PC-3 (cell line): ENCODE measurements at regions not wholly inside any gene's neighbourhood (a gene's known extent, or its start where the extent isn't known, plus 50 kb on each side); places are given as distances from the start of the nearest gene placed in this dataset.
A peak's percentile ranks its signal among the peaks of the same experiment; 100 is the strongest.

Experiments used
- ATAC-seq: fragments of 200-7000 bp; cut with Tn5 transposase; 2 replicates; pipeline ENCODE4 v1.9.1; 2020; ENCODE audit warnings: mild to moderate bottlenecking, moderate library complexity
- BruUV-seq: library from RNA; stranded (reverse); fragments of 400-500 nt; replicated peaks from 2 replicates; lab custom pipeline; 2021; lab: Mats Ljungman, UMichigan
- CTCF ChIA-PET: fragments of 300-600 bp; sonication (Branson Sonifier 250); formaldehyde crosslinking; loops from one replicate; lab custom pipeline; 2022; ENCODE audit warnings: antibody characterized with exemption; lab: Charles Lee
- POLR2A ChIA-PET: fragments of 300-600 bp; sonication (Branson Sonifier 250); formaldehyde crosslinking; loops from one replicate; lab custom pipeline; 2022; ENCODE audit warnings: antibody characterized with exemption; ENCODE audit not compliant: unreplicated experiment; lab: Charles Lee
- DNase-seq: peaks from one replicate; pipeline ENCODE4 v3.0.0-alpha.2; 2015
- H2AFZ ChIP-seq: fragments of 300-600 bp; sonication (generic); 2 replicates; pipeline ENCODE4 v1.6.0; 2016; ENCODE audit warnings: antibody characterized with exemption, low read length
- H3F3A ChIP-seq: fragments of 300-600 bp; sonication (generic); one replicate; pipeline ENCODE4 v1.6.0; 2017; ENCODE audit warnings: antibody characterized with exemption, low read length, control low read depth, mild to moderate bottlenecking; ENCODE audit not compliant: unreplicated experiment
- H3K27ac ChIP-seq: fragments of 300-600 bp; sonication (generic); 2 replicates; pipeline ENCODE4 v1.5.1; 2016; ENCODE audit warnings: mild to moderate bottlenecking, low read length
- H3K27me3 ChIP-seq: fragments of 300-600 bp; sonication (generic); 2 replicates; pipeline ENCODE4 v1.6.1; 2016; ENCODE audit warnings: low read length, mixed read lengths
- H3K36me3 ChIP-seq: fragments of 300-600 bp; sonication (generic); 2 replicates; pipeline ENCODE4 v1.6.1; 2016; ENCODE audit warnings: low read depth, mixed run types, low read length, mixed read lengths
- H3K4me1 ChIP-seq: fragments of 300-600 bp; sonication (generic); 2 replicates; pipeline ENCODE4 v1.5.1; 2016; ENCODE audit warnings: low read length; ENCODE audit not compliant: insufficient read depth
- H3K4me2 ChIP-seq: fragments of 300-600 bp; sonication (generic); 2 replicates; pipeline ENCODE4 v1.6.0; 2016; ENCODE audit warnings: low read length
- H3K4me3 ChIP-seq: fragments of 300-600 bp; sonication (generic); 2 replicates; pipeline ENCODE4 v1.5.1; 2016; ENCODE audit warnings: mild to moderate bottlenecking, low read length, mixed read lengths
- H3K79me2 ChIP-seq: fragments of 300-600 bp; sonication (generic); 2 replicates; pipeline ENCODE4 v1.6.1; 2017; ENCODE audit warnings: low read length, mixed read lengths
- H3K9ac ChIP-seq: fragments of 300-600 bp; sonication (generic); 2 replicates; pipeline ENCODE4 v1.6.0; 2016; ENCODE audit warnings: mild to moderate bottlenecking, low read length
- H3K9me2 ChIP-seq: fragments of 300-600 bp; sonication (generic); replicated peaks from 2 replicates; pipeline ENCODE4 v1.6.1; 2016; ENCODE audit warnings: mixed run types, low read length, mixed read lengths
- H3K9me3 ChIP-seq: fragments of 300-600 bp; sonication (generic); 2 replicates; pipeline ENCODE4 v1.6.1; 2016; ENCODE audit warnings: low read length, mixed read lengths
- H4K20me1 ChIP-seq: fragments of 300-600 bp; sonication (generic); 2 replicates; pipeline ENCODE4 v1.6.1; 2016; ENCODE audit warnings: low read length, mixed read lengths
- CTCF ChIP-seq: fragments of 300-600 bp; sonication (generic); conservative IDR thresholded peaks from 2 replicates; pipeline ENCODE4 v1.5.1; 2017; ENCODE audit warnings: antibody characterized with exemption, low read depth, mild to moderate bottlenecking, low read length
- EZH2 ChIP-seq: fragments of 300-600 bp; sonication (generic); IDR thresholded peaks from one replicate; pipeline ENCODE4 v1.6.1; 2017; ENCODE audit warnings: antibody characterized with exemption, mild to moderate bottlenecking, low read length; ENCODE audit not compliant: unreplicated experiment
- EZH2phosphoT487 ChIP-seq: fragments of 300-600 bp; sonication (generic); IDR thresholded peaks from 2 replicates; pipeline ENCODE4 v1.6.1; 2018; ENCODE audit warnings: mild to moderate bottlenecking, antibody characterized with exemption, low read length, borderline replicate concordance
- intact Hi-C: fragments of 100-400 bp; cut with micrococcal nuclease; formaldehyde crosslinking; loops from 2 replicates; pipeline ENCODE4 v1.9.0; 2023

GRCh38 chr6:7000825-7001777 is 106.7 kb upstream of the RREB1 start:
- Histone ChIP-seq H3K4me3 (no peak overlapping the region), H3K79me2 (no peaks in the 10 kb centered on the region), H3K9ac (no peak overlapping the region), H3K27ac (no peak overlapping the region), H2AFZ (0 out of 2 replicates have a peak overlapping the region, but pooled peaks have one; percentile 37), H3K36me3 (no peaks in the 10 kb centered on the region), H4K20me1 (no peaks in the 10 kb centered on the region), H3F3A (no peaks in the 10 kb centered on the region), H3K4me2 (no peak overlapping the region), H3K9me3 (no peaks in the 10 kb centered on the region), H3K4me1 (no peaks in the 10 kb centered on the region), H3K9me2 (no peaks in the 10 kb centered on the region), H3K27me3 (no peaks in the 10 kb centered on the region)
- TF ChIP-seq EZH2phosphoT487 (no peak), CTCF (no peak), EZH2 (no peak)
- no peak for ATAC-seq
- ChIA-PET CTCF (no interaction called here), POLR2A (no interaction called here)
- no TSS peak for BruUV-seq
- DNase-seq: peak; percentile 44
- intact Hi-C loops: no loop called here

- intact Hi-C loops: no loop called here
- no peaks in the 10 kb centered on the region for H3K79me2 ChIP-seq
- no peaks in the 10 kb centered on the region for H3K9me3 ChIP-seq
- CTCF ChIA-PET: no interaction called here
- no peak for ATAC-seq
- H3K4me3 ChIP-seq: no peak overlapping the region
- no peak overlapping the region for H2AFZ ChIP-seq
- no peaks in the 10 kb centered on the region for H3F3A ChIP-seq
- H3K9ac ChIP-seq: no peak overlapping the region
- H3K4me1 ChIP-seq: peaks cover under 1% of the 10 kb centered on the region; the same call in 1 of the 2 replicates
- no peaks in the 10 kb centered on the region for H4K20me1 ChIP-seq
- H3K36me3 ChIP-seq: no peaks in the 10 kb centered on the region
- TF ChIP-seq EZH2phosphoT487 (no peak), CTCF (no peak), EZH2 (no peak)
- H3K27me3 ChIP-seq: no peaks in the 10 kb centered on the region
- POLR2A ChIA-PET: no interaction called here
- no peak overlapping the region for H3K4me2 ChIP-seq
- no peak overlapping the region for H3K27ac ChIP-seq
- no peaks in the 10 kb centered on the region for H3K9me2 ChIP-seq
- no peak for DNase-seq
- no TSS peak for BruUV-seq
Observed at GRCh38 chr6:7003041-7003440, 104.7 kb upstream of the RREB1 start.
